Right lobe of liver (tissue), 6 donors: ENCODE measurements at regions not wholly inside any gene's neighbourhood (a gene's known extent, or its start where the extent isn't known, plus 50 kb on each side); places are given as distances from the start of the nearest gene placed in this dataset.
"Not testable (repeated sequence)": the region's sequence is repeated elsewhere in the genome, so short reads cannot be mapped to it uniquely, and the experiment has no call there.

Experiments used
- ATAC-seq, 4 donors: fragments of 200-7000 bp; cut with Tn5 transposase; one replicate each; pipeline ENCODE4 v1.9.1; 2020; ENCODE audit warnings: mild to moderate bottlenecking in 4 of 4, moderate library complexity in 4 of 4
- DNase-seq, 3 donors: peaks; one replicate each; pipeline ENCODE4 v3.0.0-alpha.2; 2020
- H3K27ac ChIP-seq, 3 donors: fragments of 200-600 bp; one replicate each; pipeline ENCODE4 v1.8.0; 2022
- H3K27me3 ChIP-seq, 2 donors: fragments of 200-600 bp; one replicate each; pipeline ENCODE4 v1.8.0; 2022
- H3K36me3 ChIP-seq, 4 donors: fragments of 200-600 bp; sonication (generic) in 1 of 4; one replicate each; pipeline versions ENCODE4 v1.5.1 to v1.8.0; 2017 to 2022; ENCODE audit warnings: control low read depth in 1 of 4
- H3K4me1 ChIP-seq, 4 donors: fragments of 200-600 bp; sonication (generic) in 1 of 4; one replicate each; pipeline versions ENCODE4 v1.5.1 to v1.8.0; 2017 to 2022; ENCODE audit warnings: control low read depth in 1 of 4
- H3K4me3 ChIP-seq, 3 donors: fragments of 200-600 bp; one replicate each; pipeline ENCODE4 v1.8.0; 2022
- H3K9me3 ChIP-seq, 4 donors: fragments of 200-600 bp; sonication (generic) in 1 of 4; one replicate each; pipeline versions ENCODE4 v1.5.1 to v1.8.0; 2017 to 2022; ENCODE audit warnings: control low read depth in 1 of 4
- POLR2A ChIP-seq: fragments of 450-650 bp; IDR thresholded peaks from one replicate; pipeline ENCODE4 v1.6.1; 2017; ENCODE audit warnings: antibody characterized with exemption, mild to moderate bottlenecking
- WGBS: methylation state at CpG from one replicate; pipeline ENCODE4 v1.1.6; 2018; ENCODE audit warnings: low coverage, low lambda C conversion rate; ENCODE audit not compliant: insufficient coverage; ENCODE audit errors: missing lambda C conversion rate; 5-methylcytosine and 5-hydroxymethylcytosine counted together
- intact Hi-C, 2 donors: fragments of 100-400 bp; cut with DNase I; formaldehyde crosslinking; loops; one replicate each; pipeline versions ENCODE4 v1.11.2 to v1.14.1; 2022
- TF ChIP-seq, protein P1 (sequence below), 4 donors: fragments of 200-600 bp in 3 of 4; fragments of 450-650 bp in 1 of 4; IDR thresholded peaks; one replicate each; pipeline versions ENCODE4 v1.5.1 to v1.8.0; 2016 to 2022; ENCODE audit warnings: antibody characterized with exemption in 4 of 4, mild to moderate bottlenecking in 2 of 4
- donor health status: DM: no; HTN: yes; CAD: no.
- donor health status: DM: no; HTN: no; CAD: no.
- donor health status: DM: no; HTN: no; CAD: no.
- donor health status: DM: no; HTN: yes; CAD: no.
- donor health status: DM: no; HTN: yes; CAD: no.

DNA sequence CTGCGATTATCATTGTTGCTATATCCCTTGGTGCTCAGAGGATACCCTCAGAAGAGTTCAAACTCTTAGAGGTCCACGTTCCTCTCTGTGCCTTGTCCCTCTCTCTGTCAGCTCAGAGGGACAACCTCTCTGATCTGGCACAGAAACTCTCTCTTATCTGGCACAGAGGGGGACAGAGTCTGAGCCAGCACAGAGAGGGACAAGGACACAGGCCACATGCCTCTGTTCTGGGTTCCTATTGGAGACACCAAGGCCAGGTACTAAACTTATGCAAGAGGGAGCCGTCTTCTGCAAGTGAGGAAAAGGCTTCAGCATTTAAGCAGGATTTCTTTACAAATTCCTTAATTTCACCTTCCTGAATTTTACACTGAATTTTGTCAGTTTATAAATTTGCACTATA, 565.2 kb downstream of the TOX3 start:
- H3K4me3 ChIP-seq = no peak overlapping the region
- H3K9me3 ChIP-seq = no peaks in the 10 kb centered on the region
- ATAC-seq = peak; percentile 42 to 71 (median 70)
- intact Hi-C loops = loop anchor here in 1 of 2 donors (10.0 kb wide), 1 partner anchor 167 kb away; no protein-coding TSS in a partner anchor
- WGBS = 36% methylated on average over 3 of the region's 3 CpGs
- H3K27ac ChIP-seq = peak overlapping the region in 2 of 3 donors; percentile 34 to 36
- no peak for TF ChIP-seq POLR2A
- TF ChIP-seq, protein P1, sequence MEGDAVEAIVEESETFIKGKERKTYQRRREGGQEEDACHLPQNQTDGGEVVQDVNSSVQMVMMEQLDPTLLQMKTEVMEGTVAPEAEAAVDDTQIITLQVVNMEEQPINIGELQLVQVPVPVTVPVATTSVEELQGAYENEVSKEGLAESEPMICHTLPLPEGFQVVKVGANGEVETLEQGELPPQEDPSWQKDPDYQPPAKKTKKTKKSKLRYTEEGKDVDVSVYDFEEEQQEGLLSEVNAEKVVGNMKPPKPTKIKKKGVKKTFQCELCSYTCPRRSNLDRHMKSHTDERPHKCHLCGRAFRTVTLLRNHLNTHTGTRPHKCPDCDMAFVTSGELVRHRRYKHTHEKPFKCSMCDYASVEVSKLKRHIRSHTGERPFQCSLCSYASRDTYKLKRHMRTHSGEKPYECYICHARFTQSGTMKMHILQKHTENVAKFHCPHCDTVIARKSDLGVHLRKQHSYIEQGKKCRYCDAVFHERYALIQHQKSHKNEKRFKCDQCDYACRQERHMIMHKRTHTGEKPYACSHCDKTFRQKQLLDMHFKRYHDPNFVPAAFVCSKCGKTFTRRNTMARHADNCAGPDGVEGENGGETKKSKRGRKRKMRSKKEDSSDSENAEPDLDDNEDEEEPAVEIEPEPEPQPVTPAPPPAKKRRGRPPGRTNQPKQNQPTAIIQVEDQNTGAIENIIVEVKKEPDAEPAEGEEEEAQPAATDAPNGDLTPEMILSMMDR (IDR thresholded peaks at IDR 0.05) = no peak
- H3K27me3 ChIP-seq = no peaks in the 10 kb centered on the region
- H3K4me1 ChIP-seq = peaks cover 0 to 25% (median 5%) of the 10 kb centered on the region in 4 donors
- H3K36me3 ChIP-seq = no peaks in the 10 kb centered on the region
- DNase-seq = peak; percentile 19 to 74 (median 61)

DNA sequence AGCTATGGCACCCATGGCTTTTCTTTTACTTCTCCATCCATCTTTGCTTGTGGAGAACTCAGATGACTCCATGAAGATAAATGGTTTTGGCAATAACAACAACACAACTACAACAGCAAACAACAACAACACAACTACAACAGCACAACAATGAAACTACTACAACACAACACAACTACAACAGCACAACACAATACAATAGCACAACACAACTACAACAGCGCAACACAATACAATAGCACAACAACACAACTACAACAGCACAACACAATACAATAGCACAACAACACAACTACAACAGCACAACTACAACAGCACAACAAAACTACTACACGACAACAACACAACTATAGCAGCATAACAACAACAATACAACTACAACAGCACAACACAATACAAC, 569.4 kb downstream of the TOX3 start:
- H3K36me3 ChIP-seq, H3K27me3 ChIP-seq, H3K27ac ChIP-seq, ATAC-seq, DNase-seq, intact Hi-C loops, H3K4me3 ChIP-seq, H3K9me3 ChIP-seq: not testable (repeated sequence)
- peaks cover 0 to 23% (median 5%) of the 10 kb centered on the region in 4 donors for H3K4me1 ChIP-seq
- WGBS = 79% methylated on average over 2 of the region's 2 CpGs

DNA sequence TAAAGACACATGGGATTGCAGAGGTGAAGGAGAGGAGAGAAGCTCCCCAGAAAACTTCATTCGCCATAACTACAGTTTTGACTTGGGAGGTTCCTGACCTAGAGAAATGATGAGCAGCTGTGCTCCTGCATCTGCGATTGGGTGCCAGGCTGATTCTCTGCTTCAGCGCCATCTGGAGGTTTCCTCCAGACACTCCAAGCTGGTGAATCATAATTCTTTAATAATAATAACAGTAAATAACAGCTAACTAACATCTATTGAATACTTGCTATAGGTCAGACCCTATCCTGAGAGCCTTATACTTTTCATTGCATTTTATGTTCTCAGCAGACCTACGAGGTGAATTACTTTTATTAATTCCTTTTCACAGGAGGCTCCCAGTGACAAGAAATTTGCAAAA, 575.8 kb downstream of the TOX3 start:
- H3K27ac ChIP-seq = no peak overlapping the region
- ATAC-seq (no peak), DNase-seq (no peak)
- no peak for TF ChIP-seq POLR2A
- TF ChIP-seq, protein P1 (IDR thresholded peaks at IDR 0.05) = peak in 2 of 4 donors; percentile 8 to 32
- H3K9me3 ChIP-seq = no peaks in the 10 kb centered on the region
- H3K4me3 ChIP-seq = no peak overlapping the region
- no peaks in the 10 kb centered on the region for H3K27me3 ChIP-seq
- H3K36me3 ChIP-seq = no peaks in the 10 kb centered on the region
- 33% methylated on average over 4 of the region's 4 CpGs for WGBS
- intact Hi-C loops = no loop called here
- H3K4me1 ChIP-seq = no peaks in the 10 kb centered on the region

DNA sequence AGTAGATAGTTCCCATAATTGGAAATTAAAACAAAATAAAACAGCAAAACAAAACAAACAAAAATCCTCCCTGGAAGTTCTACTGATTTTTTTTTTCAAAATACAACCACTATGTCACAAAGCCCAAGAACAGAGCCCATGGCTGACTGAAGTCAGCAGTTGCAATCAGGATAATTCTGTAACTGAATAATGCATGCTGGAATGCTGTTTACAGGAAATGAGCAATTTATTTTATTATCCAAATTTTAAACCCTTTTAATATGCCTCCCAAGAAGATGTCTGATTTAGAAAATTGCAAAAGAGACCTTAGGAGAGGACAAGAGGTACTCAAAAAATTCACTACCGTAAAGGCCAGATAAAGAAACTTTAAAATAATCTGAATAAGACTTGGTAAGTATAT, 578.2 kb downstream of the TOX3 start:
- 38% methylated on average over 1 of the region's 1 CpG for WGBS
- DNase-seq = no peak
- no peak for TF ChIP-seq POLR2A
- TF ChIP-seq, protein P1 (IDR thresholded peaks at IDR 0.05) = no peak
- Histone ChIP-seq H3K4me3 (no peak overlapping the region), H3K9me3 (no peaks in the 10 kb centered on the region), H3K27ac (no peak overlapping the region), H3K27me3 (no peaks in the 10 kb centered on the region), H3K36me3 (no peaks in the 10 kb centered on the region), H3K4me1 (no peaks in the 10 kb centered on the region)
- intact Hi-C loops = loop anchor here in 1 of 2 donors (10.0 kb wide), 1 partner anchor 134 kb away; no protein-coding TSS in a partner anchor
- ATAC-seq = no peak

DNA sequence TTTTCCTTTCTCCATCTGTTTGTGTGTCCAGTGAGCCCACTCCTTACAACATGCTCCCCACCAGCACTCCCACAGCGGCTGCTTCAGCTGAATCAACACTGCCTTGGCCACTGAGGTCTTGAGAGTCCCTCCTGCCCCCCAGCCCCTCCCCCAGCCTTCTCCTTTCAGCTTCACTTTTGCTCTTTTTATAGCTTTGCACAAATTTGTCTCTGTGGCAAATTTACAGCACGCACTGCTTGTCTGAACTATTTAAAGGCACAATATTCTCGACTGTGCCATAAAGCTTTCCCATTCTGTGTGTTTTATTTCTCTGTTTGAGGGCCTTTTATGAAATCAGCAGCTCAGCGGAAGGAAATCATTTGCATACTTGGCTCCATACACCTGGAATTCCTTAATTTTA, 579.3 kb downstream of the TOX3 start:
- Histone ChIP-seq H3K27me3 (no peaks in the 10 kb centered on the region), H3K4me1 (no peaks in the 10 kb centered on the region), H3K9me3 (no peaks in the 10 kb centered on the region), H3K36me3 (no peaks in the 10 kb centered on the region), H3K27ac (no peak overlapping the region), H3K4me3 (no peak overlapping the region)
- TF ChIP-seq, protein P1 (IDR thresholded peaks at IDR 0.05) = no peak
- TF ChIP-seq POLR2A = no peak
- intact Hi-C loops = loop anchor here in 1 of 2 donors (10.0 kb wide), 1 partner anchor 133 kb away; no protein-coding TSS in a partner anchor
- WGBS = 49% methylated on average over 4 of the region's 4 CpGs
- ATAC-seq = no peak
- DNase-seq = no peak
